G401.6 (cell line): ENCODE measurements at regions not wholly inside any gene's neighbourhood (a gene's known extent, or its start where the extent isn't known, plus 50 kb on each side); places are given as distances from the start of the nearest gene placed in this dataset.

ENCODE experiments used
- FAIRE-seq: peaks from 2 replicates; lab custom pipeline; 2012; peaks lifted over from hg19 to GRCh38; lab: Jason Lieb, UNC

- FAIRE-seq = no peak
Measured at GRCh38 chr3:66692042-66692765, 191.4 kb upstream of the LRIG1 start.

- FAIRE-seq = no peak
Measured at GRCh38 chr3:66692766-66693150, 191.9 kb upstream of the LRIG1 start.

DNA sequence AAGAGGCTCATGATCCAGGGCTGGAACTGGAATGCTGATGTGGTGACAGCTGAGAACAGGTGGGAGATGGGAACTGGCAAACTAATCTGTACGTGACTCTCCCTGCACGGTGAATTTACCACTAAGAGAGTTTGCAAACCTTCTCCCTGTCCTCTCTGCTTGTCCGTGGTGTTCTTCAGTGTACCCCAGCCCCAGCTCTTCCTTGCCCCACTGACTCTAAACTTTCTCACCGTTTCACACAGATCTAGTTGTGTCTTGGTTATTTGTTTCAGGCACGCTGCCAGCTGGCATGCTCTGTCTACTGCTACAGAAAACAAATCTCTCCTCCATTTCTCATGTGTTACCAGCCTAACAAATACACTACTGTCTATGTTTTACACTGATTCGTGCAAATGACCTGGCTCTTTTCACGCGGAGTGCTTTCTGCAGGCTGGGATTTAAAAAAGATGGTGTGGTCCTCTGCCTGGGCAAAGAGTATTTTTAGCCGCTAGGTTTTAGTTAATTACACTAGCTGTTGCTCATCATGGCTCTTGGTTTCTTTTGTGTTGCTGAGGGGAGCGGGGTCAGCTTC lies 192.7 kb upstream of the LRIG1 start:
- no peak for FAIRE-seq

GRCh38 chr3:66702126-66702525 lies 201.3 kb upstream of the LRIG1 start:
- no peak for FAIRE-seq

GRCh38 chr3:66703501-66703900 lies 202.7 kb upstream of the LRIG1 start:
- no peak for FAIRE-seq

- FAIRE-seq = no peak
Measured at GRCh38 chr3:66705076-66705475, 204.3 kb upstream of the LRIG1 start.

- FAIRE-seq = no peak
Measured at GRCh38 chr3:66706890-66707289, 206.1 kb upstream of the LRIG1 start.

DNA sequence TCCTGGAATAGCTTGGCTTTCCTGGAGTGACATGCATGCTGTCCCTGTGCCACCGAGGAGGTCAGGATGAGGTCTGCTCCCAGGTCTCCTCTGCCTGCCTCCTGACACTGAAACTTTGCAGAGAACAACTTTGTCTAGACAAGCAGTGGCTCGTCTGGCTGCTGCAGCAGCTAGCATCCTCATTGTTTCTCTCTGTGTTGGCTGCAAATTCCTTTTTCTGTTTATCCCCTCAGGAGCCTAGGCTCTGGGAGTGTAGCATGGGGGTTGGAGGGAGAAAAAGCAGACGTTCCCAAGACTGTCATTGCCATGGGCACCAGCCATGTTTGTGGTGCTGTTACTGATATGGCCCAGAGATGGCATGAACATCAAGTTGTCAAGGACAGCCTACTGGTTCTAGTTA lies 208.7 kb upstream of the LRIG1 start:
- FAIRE-seq = no peak

GRCh38 chr3:66712210-66712609 lies 211.4 kb upstream of the LRIG1 start:
- FAIRE-seq = no peak

DNA sequence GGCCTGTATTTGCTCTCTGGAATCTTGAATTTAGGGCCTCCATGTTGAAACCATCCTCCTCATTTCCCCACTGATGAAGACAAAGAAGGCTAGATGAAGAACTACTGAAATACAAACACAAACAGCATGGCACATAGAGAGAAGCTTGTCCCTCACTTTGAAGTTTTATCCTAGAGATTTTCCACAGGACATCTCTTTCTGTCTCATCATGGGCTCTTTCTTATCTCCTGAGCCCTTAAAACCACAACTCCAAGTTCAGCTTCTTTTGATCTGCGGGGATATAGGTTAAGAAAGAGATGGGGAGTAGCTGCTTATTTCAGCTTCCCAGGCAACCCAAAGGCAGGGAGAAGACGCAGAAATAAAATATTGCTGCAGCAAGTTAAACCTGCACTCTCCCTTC lies 213.1 kb upstream of the LRIG1 start:
- FAIRE-seq = no peak

GRCh38 chr3:66715806-66716205 lies 215.0 kb upstream of the LRIG1 start:
- FAIRE-seq = no peak

DNA sequence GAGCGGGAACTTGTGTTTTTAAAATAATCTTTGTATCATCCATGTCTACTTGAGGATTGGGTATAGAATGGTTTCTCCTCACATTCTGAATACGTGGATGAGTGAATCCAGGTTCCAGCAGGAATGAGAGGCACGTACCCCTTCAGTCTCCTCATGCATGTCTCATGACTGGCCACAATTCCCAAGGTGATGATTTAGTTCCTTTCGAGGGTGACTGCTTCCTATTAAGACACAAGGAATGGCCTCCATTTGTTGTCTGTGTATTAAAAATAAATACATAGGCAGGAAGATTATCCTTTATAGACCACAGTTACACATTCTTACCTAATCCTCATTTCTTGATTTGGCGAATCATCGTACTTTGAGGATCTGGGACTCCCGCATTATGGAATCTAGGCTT lies 217.0 kb upstream of the LRIG1 start:
- FAIRE-seq = no peak

DNA sequence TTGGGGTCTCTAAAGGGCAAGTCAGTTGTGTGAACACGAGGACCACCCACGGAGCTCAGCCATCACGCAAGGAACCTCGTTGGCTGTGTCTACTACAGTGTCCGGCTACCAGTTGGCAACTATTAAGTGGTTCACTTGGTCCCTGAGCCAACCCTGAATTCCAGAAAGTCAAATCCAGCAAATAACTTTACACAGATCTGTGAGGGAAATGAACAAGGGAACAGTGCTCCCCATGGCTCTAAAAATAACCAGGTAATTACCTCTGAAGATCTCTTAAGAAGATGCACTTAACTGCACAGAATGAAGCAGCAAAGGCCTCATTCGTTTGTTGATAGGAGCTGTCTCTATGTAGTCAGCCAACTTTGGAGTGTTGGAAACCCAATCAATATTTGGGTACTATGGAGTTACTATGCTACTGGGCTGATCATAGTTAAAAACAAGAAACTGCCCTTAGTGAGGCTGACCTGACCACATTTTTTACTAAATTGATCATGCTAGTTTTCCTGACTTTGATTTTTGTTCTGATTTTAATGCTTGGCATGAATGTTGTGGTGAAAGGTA lies 219.1 kb upstream of the LRIG1 start:
- no peak for FAIRE-seq

DNA sequence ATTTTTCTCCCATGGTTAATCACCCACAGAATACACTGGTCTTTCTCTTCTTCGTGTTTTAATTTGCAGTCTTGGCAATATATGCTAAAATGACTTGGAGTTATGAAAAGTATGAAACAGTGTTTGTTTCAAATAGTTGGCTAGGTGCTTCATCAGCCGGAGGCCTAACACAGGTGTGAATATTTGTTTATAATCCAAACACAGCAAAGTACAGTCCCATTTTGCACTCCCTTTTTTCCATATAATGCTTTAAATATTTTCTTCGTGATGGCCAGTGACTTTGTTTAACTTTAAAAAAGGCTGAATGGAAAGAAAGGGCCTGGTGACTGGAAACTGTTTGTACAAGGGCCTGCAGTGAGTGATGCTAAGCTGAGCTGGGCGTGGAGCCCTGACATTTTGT lies 219.7 kb upstream of the LRIG1 start:
- FAIRE-seq = no peak

- no peak for FAIRE-seq
Measured at GRCh38 chr3:66722675-66723074, 221.9 kb upstream of the LRIG1 start.

DNA sequence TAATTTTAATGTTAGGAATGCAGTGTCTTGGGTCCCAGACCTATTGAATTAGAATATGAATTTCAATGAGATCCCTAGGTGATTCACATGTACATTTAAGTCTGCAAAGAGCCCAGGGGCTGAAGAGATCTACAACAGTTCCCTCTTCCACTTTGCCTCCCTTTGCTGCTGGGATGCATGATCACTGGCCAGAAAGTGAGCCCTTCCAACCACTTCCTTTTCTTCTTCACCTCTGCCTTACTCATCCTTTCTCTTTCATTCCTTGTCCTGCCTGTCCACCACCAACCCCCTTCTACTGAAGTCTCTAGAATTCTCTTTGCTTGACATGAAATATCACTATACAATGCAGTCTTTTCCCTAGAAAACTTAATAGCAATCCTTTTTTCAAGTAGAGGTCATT lies 222.4 kb upstream of the LRIG1 start:
- no peak for FAIRE-seq

- no peak for FAIRE-seq
Measured at GRCh38 chr3:66729687-66730393, 229.0 kb upstream of the LRIG1 start.

DNA sequence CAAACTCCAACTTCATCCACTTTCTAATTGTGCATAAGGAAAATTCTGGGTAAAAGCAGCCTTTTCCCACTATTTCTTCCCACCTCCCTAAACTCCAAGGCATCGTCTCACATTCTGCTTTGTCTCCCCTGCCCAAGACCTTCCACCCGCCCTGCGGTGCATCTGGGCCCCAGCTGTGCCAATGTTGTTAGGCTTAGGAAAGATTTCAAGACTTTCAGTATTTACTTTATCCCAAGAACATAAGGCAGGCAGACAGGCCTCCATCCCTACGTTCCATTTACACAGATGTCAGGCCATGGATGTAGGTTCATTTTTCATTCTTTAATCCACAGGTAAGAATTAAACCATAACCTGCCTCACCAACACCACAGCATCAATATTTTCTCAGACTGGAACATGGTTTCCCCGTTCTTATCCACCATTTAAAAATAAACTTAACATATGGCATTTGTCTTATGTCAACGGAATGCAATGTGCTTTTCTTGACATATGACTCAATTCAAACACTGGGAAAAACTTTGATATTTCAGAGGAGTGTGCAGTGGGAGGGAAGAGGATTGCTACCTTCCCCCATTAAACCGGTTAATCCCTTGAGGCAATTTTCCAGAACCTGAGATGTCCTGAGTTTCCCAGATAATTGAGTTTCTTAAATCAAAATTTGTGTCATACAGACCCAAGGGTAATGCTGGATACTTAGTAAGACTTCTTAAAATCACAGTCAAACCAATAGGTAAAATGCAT lies 238.0 kb upstream of the LRIG1 start:
- no peak for FAIRE-seq

- no peak for FAIRE-seq
Measured at GRCh38 chr3:66740260-66740659, 239.4 kb upstream of the LRIG1 start.

GRCh38 chr3:66744521-66744920 lies 243.7 kb upstream of the LRIG1 start:
- no peak for FAIRE-seq

- FAIRE-seq = no peak
Measured at GRCh38 chr3:66744986-66745385, 244.2 kb upstream of the LRIG1 start.

DNA sequence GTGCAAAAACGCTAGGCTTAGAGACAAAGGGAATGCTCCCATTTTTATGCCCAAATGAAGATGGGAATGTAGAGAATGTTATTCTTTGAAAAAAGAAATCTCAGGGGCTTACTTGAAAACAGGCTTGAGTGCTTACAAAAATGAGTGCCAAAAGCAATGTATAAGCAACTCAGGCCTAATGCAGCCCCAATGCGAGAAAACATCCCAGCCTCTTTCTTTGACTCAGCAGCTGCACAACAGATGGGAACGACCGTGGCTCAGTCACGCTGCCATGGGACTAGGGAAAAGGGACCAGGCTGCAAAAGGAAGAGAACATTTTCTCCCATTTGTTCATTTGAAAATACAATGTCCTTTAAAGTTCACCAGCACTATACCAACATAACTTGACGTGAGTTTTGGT lies 246.4 kb upstream of the LRIG1 start:
- no peak for FAIRE-seq

DNA sequence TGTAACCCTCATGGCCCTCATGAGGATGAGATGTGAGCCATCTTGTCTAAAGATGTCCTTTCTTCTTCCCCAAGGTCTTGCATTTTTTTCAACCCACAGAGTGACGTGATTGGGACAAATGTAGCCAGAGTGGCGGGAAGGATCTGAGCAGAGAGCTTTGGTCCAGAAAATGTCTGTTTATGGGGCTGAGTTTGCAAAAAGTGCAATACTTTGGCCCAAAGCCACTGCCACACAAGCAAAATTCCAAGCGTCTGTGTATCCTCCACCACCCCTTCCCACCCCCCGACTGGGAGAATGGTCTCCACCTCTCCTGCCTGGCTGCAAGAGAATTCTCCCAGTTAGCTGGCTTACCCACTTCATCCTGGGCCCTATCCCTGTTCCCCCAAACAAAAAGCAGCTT lies 246.9 kb upstream of the LRIG1 start:
- FAIRE-seq = no peak
